ENCODE measurements at regions not wholly inside any gene's neighbourhood (a gene's known extent, or its start where the extent isn't known, plus 50 kb on each side); places are given as distances from the start of the nearest gene placed in this dataset.

DNA sequence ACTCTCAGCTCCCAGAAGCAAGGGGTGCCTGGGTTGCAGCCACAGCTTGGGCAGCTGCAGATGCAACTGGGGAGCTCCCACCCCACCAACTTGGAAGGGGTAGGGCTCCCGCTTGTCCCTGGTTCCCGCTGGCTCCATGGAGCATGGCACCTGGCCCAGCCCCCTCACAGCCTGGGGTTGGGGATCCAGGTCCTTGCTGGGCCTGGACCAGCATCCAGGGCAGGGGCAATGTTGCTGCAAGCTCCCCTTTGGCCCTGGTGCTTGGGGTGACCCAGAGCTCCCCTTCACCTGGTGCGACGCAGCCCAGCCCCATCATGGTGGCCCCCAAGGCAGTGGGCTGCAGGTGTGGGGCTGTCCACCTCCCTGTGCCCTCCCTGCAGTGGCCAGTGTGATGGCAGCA lies 99.6 kb upstream of the FRMD4B start:
- TF ChIP-seq, protein P1, sequence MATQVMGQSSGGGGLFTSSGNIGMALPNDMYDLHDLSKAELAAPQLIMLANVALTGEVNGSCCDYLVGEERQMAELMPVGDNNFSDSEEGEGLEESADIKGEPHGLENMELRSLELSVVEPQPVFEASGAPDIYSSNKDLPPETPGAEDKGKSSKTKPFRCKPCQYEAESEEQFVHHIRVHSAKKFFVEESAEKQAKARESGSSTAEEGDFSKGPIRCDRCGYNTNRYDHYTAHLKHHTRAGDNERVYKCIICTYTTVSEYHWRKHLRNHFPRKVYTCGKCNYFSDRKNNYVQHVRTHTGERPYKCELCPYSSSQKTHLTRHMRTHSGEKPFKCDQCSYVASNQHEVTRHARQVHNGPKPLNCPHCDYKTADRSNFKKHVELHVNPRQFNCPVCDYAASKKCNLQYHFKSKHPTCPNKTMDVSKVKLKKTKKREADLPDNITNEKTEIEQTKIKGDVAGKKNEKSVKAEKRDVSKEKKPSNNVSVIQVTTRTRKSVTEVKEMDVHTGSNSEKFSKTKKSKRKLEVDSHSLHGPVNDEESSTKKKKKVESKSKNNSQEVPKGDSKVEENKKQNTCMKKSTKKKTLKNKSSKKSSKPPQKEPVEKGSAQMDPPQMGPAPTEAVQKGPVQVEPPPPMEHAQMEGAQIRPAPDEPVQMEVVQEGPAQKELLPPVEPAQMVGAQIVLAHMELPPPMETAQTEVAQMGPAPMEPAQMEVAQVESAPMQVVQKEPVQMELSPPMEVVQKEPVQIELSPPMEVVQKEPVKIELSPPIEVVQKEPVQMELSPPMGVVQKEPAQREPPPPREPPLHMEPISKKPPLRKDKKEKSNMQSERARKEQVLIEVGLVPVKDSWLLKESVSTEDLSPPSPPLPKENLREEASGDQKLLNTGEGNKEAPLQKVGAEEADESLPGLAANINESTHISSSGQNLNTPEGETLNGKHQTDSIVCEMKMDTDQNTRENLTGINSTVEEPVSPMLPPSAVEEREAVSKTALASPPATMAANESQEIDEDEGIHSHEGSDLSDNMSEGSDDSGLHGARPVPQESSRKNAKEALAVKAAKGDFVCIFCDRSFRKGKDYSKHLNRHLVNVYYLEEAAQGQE (IDR thresholded peaks at IDR 0.05) = no peak
- TF ChIP-seq, protein P2, sequence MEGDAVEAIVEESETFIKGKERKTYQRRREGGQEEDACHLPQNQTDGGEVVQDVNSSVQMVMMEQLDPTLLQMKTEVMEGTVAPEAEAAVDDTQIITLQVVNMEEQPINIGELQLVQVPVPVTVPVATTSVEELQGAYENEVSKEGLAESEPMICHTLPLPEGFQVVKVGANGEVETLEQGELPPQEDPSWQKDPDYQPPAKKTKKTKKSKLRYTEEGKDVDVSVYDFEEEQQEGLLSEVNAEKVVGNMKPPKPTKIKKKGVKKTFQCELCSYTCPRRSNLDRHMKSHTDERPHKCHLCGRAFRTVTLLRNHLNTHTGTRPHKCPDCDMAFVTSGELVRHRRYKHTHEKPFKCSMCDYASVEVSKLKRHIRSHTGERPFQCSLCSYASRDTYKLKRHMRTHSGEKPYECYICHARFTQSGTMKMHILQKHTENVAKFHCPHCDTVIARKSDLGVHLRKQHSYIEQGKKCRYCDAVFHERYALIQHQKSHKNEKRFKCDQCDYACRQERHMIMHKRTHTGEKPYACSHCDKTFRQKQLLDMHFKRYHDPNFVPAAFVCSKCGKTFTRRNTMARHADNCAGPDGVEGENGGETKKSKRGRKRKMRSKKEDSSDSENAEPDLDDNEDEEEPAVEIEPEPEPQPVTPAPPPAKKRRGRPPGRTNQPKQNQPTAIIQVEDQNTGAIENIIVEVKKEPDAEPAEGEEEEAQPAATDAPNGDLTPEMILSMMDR (IDR thresholded peaks at IDR 0.05) = no peak
- TF ChIP-seq, protein P3, sequence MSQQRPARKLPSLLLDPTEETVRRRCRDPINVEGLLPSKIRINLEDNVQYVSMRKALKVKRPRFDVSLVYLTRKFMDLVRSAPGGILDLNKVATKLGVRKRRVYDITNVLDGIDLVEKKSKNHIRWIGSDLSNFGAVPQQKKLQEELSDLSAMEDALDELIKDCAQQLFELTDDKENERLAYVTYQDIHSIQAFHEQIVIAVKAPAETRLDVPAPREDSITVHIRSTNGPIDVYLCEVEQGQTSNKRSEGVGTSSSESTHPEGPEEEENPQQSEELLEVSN (IDR thresholded peaks at IDR 0.05; ENCODE audit: borderline replicate concordance, low read depth) = no peak
- no peak for TF ChIP-seq CEBPB (IDR thresholded peaks at IDR 0.05)
- no peak for TF ChIP-seq RARB (CRISPR knock-in tag; IDR thresholded peaks at IDR 0.05)
- no peak for TF ChIP-seq HOXA7 (CRISPR knock-in tag; IDR thresholded peaks at IDR 0.05)
